ENCODE measurements at regions not wholly inside any gene's neighbourhood (a gene's known extent, or its start where the extent isn't known, plus 50 kb on each side); places are given as distances from the start of the nearest gene placed in this dataset.

DNA sequence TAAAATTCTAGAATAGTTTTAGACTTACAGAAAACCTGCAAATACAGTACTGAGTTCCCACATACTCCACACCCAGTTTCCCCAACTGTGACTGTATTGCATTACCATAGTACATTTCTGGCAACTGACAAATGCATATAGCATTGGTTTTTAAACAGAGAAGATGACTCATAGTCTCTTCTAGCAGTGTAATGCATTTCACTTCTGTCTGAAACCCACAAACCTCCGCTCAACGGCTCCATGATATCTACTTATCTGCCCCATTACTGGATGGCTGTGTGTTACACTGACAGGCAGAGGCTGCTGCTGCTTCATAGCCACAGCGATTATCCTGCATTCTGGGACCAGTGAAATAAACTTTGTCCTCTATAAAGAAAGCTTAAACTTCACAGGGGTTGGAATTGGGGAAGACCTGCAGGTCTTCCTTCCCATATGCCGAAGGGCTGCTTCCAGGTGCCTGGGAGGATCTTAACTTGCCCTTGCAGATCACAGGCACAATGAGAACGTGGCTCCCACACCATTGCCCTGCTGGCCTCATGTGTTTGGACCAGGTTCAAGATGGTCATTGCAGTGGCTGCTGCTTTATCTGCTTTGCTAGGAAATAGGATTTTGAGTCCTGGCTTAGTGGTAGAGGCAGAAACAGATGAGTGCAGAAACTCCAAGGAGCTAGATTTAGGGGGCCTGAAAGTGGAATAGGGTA lies 742.6 kb upstream of the HS6ST1 start:
- intact Hi-C loops (cut with micrococcal nuclease; ENCODE audit: unreplicated experiment) = no loop called here
- H3K27ac ChIP-seq (ENCODE audit: extremely low read length, insufficient read depth, low read length) = no peak overlapping the region
- H3K36me3 ChIP-seq (replicated peaks in 1 of 2; ENCODE audit: control insufficient read depth in 1 of 2, insufficient read depth in 2 of 2, low read length in 2 of 2) = no peaks in the 10 kb centered on the region
- no peak overlapping the region for H3K9ac ChIP-seq (ENCODE audit: insufficient read depth, low read depth, low read length)
- ChIA-PET POLR2A (no interaction called here), CTCF (ENCODE audit: low intra/inter-chr PET ratio, low total read pairs) (no interaction called here)
- H3K4me2 ChIP-seq (ENCODE audit: low read depth, low read length) = no peak overlapping the region
- no peak for DNase-seq (ENCODE audit: low spot score)
- TF ChIP-seq CCDC6 (CRISPR knock-in tag; IDR thresholded peaks at IDR 0.05) = no peak
- TF ChIP-seq KMT2B (CRISPR knock-in tag; IDR thresholded peaks at IDR 0.05) = no peak
- no peak for TF ChIP-seq ZFP1 (CRISPR knock-in tag; IDR thresholded peaks at IDR 0.05)
- TF ChIP-seq ZNF44 (CRISPR knock-in tag; IDR thresholded peaks at IDR 0.05) = no peak
- TF ChIP-seq, protein P1, sequence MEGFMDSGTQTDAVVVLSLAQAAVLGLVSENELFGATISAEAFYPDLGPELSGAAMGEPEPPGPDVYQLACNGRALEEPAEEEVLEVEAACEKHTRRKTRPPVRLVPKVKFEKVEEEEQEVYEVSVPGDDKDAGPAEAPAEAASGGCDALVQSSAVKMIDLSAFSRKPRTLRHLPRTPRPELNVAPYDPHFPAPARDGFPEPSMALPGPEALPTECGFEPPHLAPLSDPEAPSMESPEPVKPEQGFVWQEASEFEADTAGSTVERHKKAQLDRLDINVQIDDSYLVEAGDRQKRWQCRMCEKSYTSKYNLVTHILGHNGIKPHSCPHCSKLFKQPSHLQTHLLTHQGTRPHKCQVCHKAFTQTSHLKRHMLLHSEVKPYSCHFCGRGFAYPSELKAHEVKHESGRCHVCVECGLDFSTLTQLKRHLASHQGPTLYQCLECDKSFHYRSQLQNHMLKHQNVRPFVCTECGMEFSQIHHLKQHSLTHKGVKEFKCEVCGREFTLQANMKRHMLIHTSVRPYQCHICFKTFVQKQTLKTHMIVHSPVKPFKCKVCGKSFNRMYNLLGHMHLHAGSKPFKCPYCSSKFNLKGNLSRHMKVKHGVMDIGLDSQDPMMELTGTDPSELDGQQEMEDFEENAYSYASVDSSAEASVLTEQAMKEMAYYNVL (CRISPR knock-in tag; IDR thresholded peaks at IDR 0.05; ENCODE audit: borderline replicate concordance) = no peak
- TF ChIP-seq, protein P2, sequence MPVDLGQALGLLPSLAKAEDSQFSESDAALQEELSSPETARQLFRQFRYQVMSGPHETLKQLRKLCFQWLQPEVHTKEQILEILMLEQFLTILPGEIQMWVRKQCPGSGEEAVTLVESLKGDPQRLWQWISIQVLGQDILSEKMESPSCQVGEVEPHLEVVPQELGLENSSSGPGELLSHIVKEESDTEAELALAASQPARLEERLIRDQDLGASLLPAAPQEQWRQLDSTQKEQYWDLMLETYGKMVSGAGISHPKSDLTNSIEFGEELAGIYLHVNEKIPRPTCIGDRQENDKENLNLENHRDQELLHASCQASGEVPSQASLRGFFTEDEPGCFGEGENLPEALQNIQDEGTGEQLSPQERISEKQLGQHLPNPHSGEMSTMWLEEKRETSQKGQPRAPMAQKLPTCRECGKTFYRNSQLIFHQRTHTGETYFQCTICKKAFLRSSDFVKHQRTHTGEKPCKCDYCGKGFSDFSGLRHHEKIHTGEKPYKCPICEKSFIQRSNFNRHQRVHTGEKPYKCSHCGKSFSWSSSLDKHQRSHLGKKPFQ (CRISPR knock-in tag; IDR thresholded peaks at IDR 0.05; ENCODE audit: insufficient replicate concordance) = no peak
- TF ChIP-seq, protein P3, sequence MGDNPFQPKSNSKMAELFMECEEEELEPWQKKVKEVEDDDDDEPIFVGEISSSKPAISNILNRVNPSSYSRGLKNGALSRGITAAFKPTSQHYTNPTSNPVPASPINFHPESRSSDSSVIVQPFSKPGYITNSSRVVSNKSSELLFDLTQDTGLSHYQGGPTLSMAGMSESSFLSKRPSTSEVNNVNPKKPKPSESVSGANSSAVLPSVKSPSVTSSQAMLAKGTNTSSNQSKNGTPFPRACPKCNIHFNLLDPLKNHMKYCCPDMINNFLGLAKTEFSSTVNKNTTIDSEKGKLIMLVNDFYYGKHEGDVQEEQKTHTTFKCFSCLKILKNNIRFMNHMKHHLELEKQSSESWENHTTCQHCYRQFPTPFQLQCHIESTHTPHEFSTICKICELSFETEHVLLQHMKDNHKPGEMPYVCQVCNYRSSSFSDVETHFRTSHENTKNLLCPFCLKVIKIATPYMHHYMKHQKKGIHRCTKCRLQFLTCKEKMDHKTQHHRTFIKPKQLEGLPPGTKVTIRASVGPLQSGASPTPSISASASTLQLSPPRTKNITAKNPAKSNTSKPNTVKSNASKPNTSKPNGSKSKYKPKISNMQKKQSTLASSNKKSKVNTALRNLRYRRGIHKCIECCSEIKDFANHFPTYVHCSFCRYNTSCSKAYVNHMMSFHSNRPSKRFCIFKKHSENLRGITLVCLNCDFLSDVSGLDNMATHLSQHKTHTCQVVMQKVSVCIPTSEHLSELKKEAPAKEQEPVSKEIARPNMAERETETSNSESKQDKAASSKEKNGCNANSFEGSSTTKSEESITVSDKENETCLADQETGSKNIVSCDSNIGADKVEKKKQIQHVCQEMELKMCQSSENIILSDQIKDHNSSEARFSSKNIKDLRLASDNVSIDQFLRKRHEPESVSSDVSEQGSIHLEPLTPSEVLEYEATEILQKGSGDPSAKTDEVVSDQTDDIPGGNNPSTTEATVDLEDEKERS (CRISPR knock-in tag; IDR thresholded peaks at IDR 0.05) = no peak
- TF ChIP-seq, protein P4, sequence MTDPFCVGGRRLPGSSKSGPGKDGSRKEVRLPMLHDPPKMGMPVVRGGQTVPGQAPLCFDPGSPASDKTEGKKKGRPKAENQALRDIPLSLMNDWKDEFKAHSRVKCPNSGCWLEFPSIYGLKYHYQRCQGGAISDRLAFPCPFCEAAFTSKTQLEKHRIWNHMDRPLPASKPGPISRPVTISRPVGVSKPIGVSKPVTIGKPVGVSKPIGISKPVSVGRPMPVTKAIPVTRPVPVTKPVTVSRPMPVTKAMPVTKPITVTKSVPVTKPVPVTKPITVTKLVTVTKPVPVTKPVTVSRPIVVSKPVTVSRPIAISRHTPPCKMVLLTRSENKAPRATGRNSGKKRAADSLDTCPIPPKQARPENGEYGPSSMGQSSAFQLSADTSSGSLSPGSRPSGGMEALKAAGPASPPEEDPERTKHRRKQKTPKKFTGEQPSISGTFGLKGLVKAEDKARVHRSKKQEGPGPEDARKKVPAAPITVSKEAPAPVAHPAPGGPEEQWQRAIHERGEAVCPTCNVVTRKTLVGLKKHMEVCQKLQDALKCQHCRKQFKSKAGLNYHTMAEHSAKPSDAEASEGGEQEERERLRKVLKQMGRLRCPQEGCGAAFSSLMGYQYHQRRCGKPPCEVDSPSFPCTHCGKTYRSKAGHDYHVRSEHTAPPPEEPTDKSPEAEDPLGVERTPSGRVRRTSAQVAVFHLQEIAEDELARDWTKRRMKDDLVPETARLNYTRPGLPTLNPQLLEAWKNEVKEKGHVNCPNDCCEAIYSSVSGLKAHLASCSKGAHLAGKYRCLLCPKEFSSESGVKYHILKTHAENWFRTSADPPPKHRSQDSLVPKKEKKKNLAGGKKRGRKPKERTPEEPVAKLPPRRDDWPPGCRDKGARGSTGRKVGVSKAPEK (CRISPR knock-in tag; IDR thresholded peaks at IDR 0.05; ENCODE audit: borderline replicate concordance) = no peak
- TF ChIP-seq RXRB (CRISPR knock-in tag; IDR thresholded peaks at IDR 0.05; ENCODE audit: borderline replicate concordance) = no peak
- no peak for TF ChIP-seq ZNF354B (CRISPR knock-in tag; IDR thresholded peaks at IDR 0.05)
- TF ChIP-seq ZKSCAN1 (IDR thresholded peaks at IDR 0.05; ENCODE audit: low read length) = no peak
- no peaks in the 10 kb centered on the region for H3K4me1 ChIP-seq (ENCODE audit: insufficient read depth, low read length)
- no peaks in the 10 kb centered on the region for H3K79me2 ChIP-seq (ENCODE audit: insufficient read depth, low read length)
- ATAC-seq = no peak
- no peaks in the 10 kb centered on the region; a peak in 1 of 5 replicates for H3K27me3 ChIP-seq (ENCODE audit: control insufficient read depth in 1 of 2, insufficient read depth in 2 of 2, low read length in 2 of 2)
- no peak overlapping the region for H3K4me3 ChIP-seq (replicated peaks in 1 of 3; ENCODE audit: insufficient read depth in 1 of 3, low read depth in 2 of 3, low read length in 3 of 3)
- FAIRE-seq = no peak
- no peak overlapping the region for H2AFZ ChIP-seq (ENCODE audit: low read length)
- no peaks in the 10 kb centered on the region for H3K9me3 ChIP-seq (ENCODE audit: low read length)
- in situ Hi-C loops (cut with HindIII; ENCODE audit: extremely low pct_ligation_motif_present, low pct_unique_long_range_greater_than_20kb) = no loop called here
- WGBS (ENCODE audit: low lambda C conversion rate) = 2% methylated on average over 5 of the region's 5 CpGs
- no peaks in the 10 kb centered on the region for H4K20me1 ChIP-seq (ENCODE audit: insufficient read depth, low read length)
- no TSS peak for BruUV-seq (replicated peaks)
